ENCODE measurements at regions not wholly inside any gene's neighbourhood (a gene's known extent, or its start where the extent isn't known, plus 50 kb on each side); places are given as distances from the start of the nearest gene placed in this dataset.

GRCh38 chr2:116145031-116145430, 1669.5 kb upstream of the DDX18 start:
- Histone ChIP-seq H3K4me1 (ENCODE audit: control insufficient read depth in 2 of 3, insufficient read depth in 2 of 3, low read depth in 1 of 3, low read length in 3 of 3) (no peaks in the 10 kb centered on the region), H3K9ac (ENCODE audit: low read length in 3 of 3) (no peak overlapping the region), H3K9me3 (ENCODE audit: control insufficient read depth in 2 of 3, insufficient read depth in 1 of 3, low read length in 3 of 3) (no peaks in the 10 kb centered on the region), H3K36me3 (ENCODE audit: control insufficient read depth in 2 of 3, insufficient read depth in 3 of 3, low read length in 3 of 3) (no peaks in the 10 kb centered on the region), H3K4me3 (ENCODE audit: low read length in 3 of 3) (no peak overlapping the region), H3K27me3 (ENCODE audit: control insufficient read depth, insufficient read depth, low read length) (no peaks in the 10 kb centered on the region), H3K27ac (ENCODE audit: low read depth in 2 of 2, low read length in 2 of 2) (no peak overlapping the region)
- intact Hi-C loops (cut with DNase I), result no loop called here
- no peak for FAIRE-seq
- no peak for DNase-seq
- no peak for TF ChIP-seq CTCF (IDR thresholded peaks at IDR 0.05; ENCODE audit: borderline replicate concordance, extremely low read depth, insufficient read depth)

- no peak overlapping the region for H3K9ac ChIP-seq (ENCODE audit: low read length in 3 of 3)
- intact Hi-C loops (cut with DNase I), result no loop called here
- H3K4me1 ChIP-seq (ENCODE audit: control insufficient read depth in 2 of 3, insufficient read depth in 2 of 3, low read depth in 1 of 3, low read length in 3 of 3), result no peaks in the 10 kb centered on the region
- H3K36me3 ChIP-seq (ENCODE audit: control insufficient read depth in 2 of 3, insufficient read depth in 3 of 3, low read length in 3 of 3), result no peaks in the 10 kb centered on the region
- no peaks in the 10 kb centered on the region for H3K9me3 ChIP-seq (ENCODE audit: control insufficient read depth in 2 of 3, insufficient read depth in 1 of 3, low read length in 3 of 3)
- no peak for TF ChIP-seq CTCF (IDR thresholded peaks at IDR 0.05; ENCODE audit: borderline replicate concordance, extremely low read depth, insufficient read depth)
- H3K27ac ChIP-seq (ENCODE audit: low read depth in 2 of 2, low read length in 2 of 2), result no peak overlapping the region
- DNase-seq (no peak), FAIRE-seq (no peak)
- H3K27me3 ChIP-seq (ENCODE audit: control insufficient read depth, insufficient read depth, low read length), result no peaks in the 10 kb centered on the region
- no peak overlapping the region for H3K4me3 ChIP-seq (ENCODE audit: low read length in 3 of 3)
These were observed 1666.1 kb upstream of the DDX18 start for GRCh38 chr2:116148361-116148760.

GRCh38 chr2:116153729-116154128, 1660.8 kb upstream of the DDX18 start:
- intact Hi-C loops (cut with DNase I), result no loop called here
- Histone ChIP-seq H3K36me3 (ENCODE audit: control insufficient read depth in 2 of 3, insufficient read depth in 3 of 3, low read length in 3 of 3) (no peaks in the 10 kb centered on the region), H3K9me3 (ENCODE audit: control insufficient read depth in 2 of 3, insufficient read depth in 1 of 3, low read length in 3 of 3) (no peaks in the 10 kb centered on the region), H3K9ac (ENCODE audit: low read length in 3 of 3) (no peak overlapping the region), H3K4me3 (ENCODE audit: low read length in 3 of 3) (no peak overlapping the region), H3K27me3 (ENCODE audit: control insufficient read depth, insufficient read depth, low read length) (no peaks in the 10 kb centered on the region), H3K4me1 (ENCODE audit: control insufficient read depth in 2 of 3, insufficient read depth in 2 of 3, low read depth in 1 of 3, low read length in 3 of 3) (no peaks in the 10 kb centered on the region), H3K27ac (ENCODE audit: low read depth in 2 of 2, low read length in 2 of 2) (no peak overlapping the region)
- no peak for TF ChIP-seq CTCF (IDR thresholded peaks at IDR 0.05; ENCODE audit: borderline replicate concordance, extremely low read depth, insufficient read depth)
- DNase-seq, result no peak
- FAIRE-seq, result no peak

GRCh38 chr2:116160657-116161056, 1653.8 kb upstream of the DDX18 start:
- no peak overlapping the region for H3K4me3 ChIP-seq (ENCODE audit: low read length in 3 of 3)
- no peaks in the 10 kb centered on the region for H3K36me3 ChIP-seq (ENCODE audit: control insufficient read depth in 2 of 3, insufficient read depth in 3 of 3, low read length in 3 of 3)
- H3K4me1 ChIP-seq (ENCODE audit: control insufficient read depth in 2 of 3, insufficient read depth in 2 of 3, low read depth in 1 of 3, low read length in 3 of 3), result no peaks in the 10 kb centered on the region
- H3K27me3 ChIP-seq (ENCODE audit: control insufficient read depth, insufficient read depth, low read length), result no peaks in the 10 kb centered on the region
- H3K9ac ChIP-seq (ENCODE audit: low read length in 3 of 3), result no peak overlapping the region
- TF ChIP-seq CTCF (IDR thresholded peaks at IDR 0.05; ENCODE audit: borderline replicate concordance, extremely low read depth, insufficient read depth), result no peak
- FAIRE-seq (no peak), DNase-seq (no peak)
- no peak overlapping the region for H3K27ac ChIP-seq (ENCODE audit: low read depth in 2 of 2, low read length in 2 of 2)
- H3K9me3 ChIP-seq (ENCODE audit: control insufficient read depth in 2 of 3, insufficient read depth in 1 of 3, low read length in 3 of 3), result peaks cover 0 to 2% (median 0%) of the 10 kb centered on the region in 3 donors
- intact Hi-C loops (cut with DNase I), result no loop called here

Data from kidney (tissue), 13 donors.